ENCODE measurements at regions not wholly inside any gene's neighbourhood (a gene's known extent, or its start where the extent isn't known, plus 50 kb on each side); places are given as distances from the start of the nearest gene placed in this dataset.

GRCh38 chr4:24279469-24279868 lies 304.9 kb downstream of the DHX15 start:
- DNase-seq: no peak

GRCh38 chr4:24278693-24279092 lies 305.7 kb downstream of the DHX15 start:
- no peak for DNase-seq

GRCh38 chr4:24274381-24274941 lies 309.9 kb downstream of the DHX15 start:
- DNase-seq: no peak

GRCh38 chr4:24273136-24273535 lies 311.2 kb downstream of the DHX15 start:
- DNase-seq: no peak

GRCh38 chr4:24266951-24267722 lies 317.2 kb downstream of the DHX15 start:
- DNase-seq: no peak

- DNase-seq: no peak
Measured at GRCh38 chr4:24265989-24266388, 318.4 kb downstream of the DHX15 start.

- DNase-seq: no peak
Measured at GRCh38 chr4:24262616-24263015, 321.7 kb downstream of the DHX15 start.

GRCh38 chr4:24262084-24262483 lies 322.3 kb downstream of the DHX15 start:
- no peak for DNase-seq

GRCh38 chr4:24260923-24261564 lies 323.3 kb downstream of the DHX15 start:
- no peak for DNase-seq

GRCh38 chr4:24260133-24260715 lies 324.1 kb downstream of the DHX15 start:
- DNase-seq: no peak

- DNase-seq: no peak
Measured at GRCh38 chr4:24256547-24256946, 327.8 kb downstream of the DHX15 start.

- DNase-seq: no peak
Measured at GRCh38 chr4:24256066-24256465, 328.3 kb downstream of the DHX15 start.

- no peak for DNase-seq
Measured at GRCh38 chr4:24252121-24252520, 332.2 kb downstream of the DHX15 start.

- DNase-seq: no peak
Measured at GRCh38 chr4:24251589-24251988, 332.8 kb downstream of the DHX15 start.

GRCh38 chr4:24249972-24250371 lies 334.4 kb downstream of the DHX15 start:
- no peak for DNase-seq

GRCh38 chr4:24248674-24249630 lies 335.4 kb downstream of the DHX15 start:
- no peak for DNase-seq

GRCh38 chr4:24245491-24245820 lies 338.9 kb downstream of the DHX15 start:
- DNase-seq: no peak

- DNase-seq: no peak
Measured at GRCh38 chr4:24244663-24245490, 339.5 kb downstream of the DHX15 start.

GRCh38 chr4:24243641-24244040 lies 340.7 kb downstream of the DHX15 start:
- DNase-seq: no peak

GRCh38 chr4:24241511-24241910 lies 342.8 kb downstream of the DHX15 start:
- DNase-seq: no peak

GRCh38 chr4:24240655-24241054 lies 343.7 kb downstream of the DHX15 start:
- DNase-seq: no peak

- no peak for DNase-seq
Measured at GRCh38 chr4:24237709-24238108, 346.6 kb downstream of the DHX15 start.

Measured in activated CD4-positive, alpha-beta T cell treated with anti-CD3 and anti-CD28 coated beads, Interleukin-2, amount 50 U/mL, for 16 hours (primary cell).